ENCODE measurements at regions not wholly inside any gene's neighbourhood (a gene's known extent, or its start where the extent isn't known, plus 50 kb on each side); places are given as distances from the start of the nearest gene placed in this dataset.

DNA sequence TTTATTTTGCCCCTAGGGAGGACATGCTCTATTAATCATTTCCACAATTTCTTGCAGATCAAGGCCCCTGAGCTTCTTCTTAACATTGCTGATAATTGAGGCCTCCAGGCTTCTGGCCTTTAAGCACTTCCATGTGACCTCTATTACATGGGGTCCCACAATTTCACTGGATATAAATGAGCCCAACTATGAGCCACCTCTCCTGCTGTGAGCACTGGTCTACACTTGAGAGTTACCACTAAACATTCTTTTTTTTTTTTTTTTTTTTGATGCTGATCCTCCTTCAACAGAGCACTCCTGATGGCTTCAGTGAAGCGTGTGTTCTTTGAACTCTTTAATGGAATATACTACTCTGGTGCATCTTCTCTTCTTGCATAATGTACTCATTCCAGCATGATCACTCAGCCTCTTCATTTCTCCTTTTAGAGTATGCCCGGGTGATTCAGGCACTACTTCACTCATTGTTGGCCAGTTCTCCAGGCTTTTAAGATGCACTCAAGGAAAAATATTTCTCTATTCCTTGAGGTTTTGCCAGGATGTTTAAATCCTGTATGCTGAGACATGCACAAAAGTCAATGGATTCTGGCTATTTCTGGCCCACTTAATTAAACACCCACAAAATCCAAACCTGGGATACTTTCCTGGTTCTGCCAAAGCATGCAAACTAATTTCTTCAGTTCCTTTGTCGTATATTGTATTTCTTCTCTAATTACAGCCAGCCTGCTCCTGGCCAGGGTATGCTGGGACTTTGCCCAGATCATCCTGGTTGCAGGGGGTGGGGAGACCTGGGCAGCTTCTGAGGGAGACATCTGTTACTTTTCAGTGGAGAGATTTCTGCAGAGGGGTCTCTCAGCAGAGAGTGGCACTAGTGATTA is 257.8 kb upstream of the LUZP2 start:
- H3K27ac ChIP-seq (ENCODE audit: low read depth in 1 of 2, low read length in 2 of 2): no peak overlapping the region
- no peaks in the 10 kb centered on the region for H3K36me3 ChIP-seq (ENCODE audit: insufficient read depth, low read length)
- ChIA-PET POLR2A (no interaction called here), CTCF (no interaction called here)
- no peak overlapping the region for H3K27ac Mint-ChIP-seq
- intact Hi-C loops (cut with DNase I, micrococcal nuclease): no loop called here
- no peak overlapping the region for H3K4me3 Mint-ChIP-seq
- no peaks in the 10 kb centered on the region for H3K27me3 ChIP-seq (ENCODE audit: control insufficient read depth in 1 of 2, insufficient read depth in 2 of 2, low read length in 2 of 2)
- ATAC-seq (ENCODE audit: poor library complexity) (no peak), DNase-seq (no peak)
- H3K4me1 Mint-ChIP-seq (ENCODE audit: low read depth): no peaks in the 10 kb centered on the region
- no peaks in the 10 kb centered on the region for H3K27me3 Mint-ChIP-seq
- no peaks in the 10 kb centered on the region for H3K4me1 ChIP-seq (ENCODE audit: insufficient read depth, low read length)
- peaks cover 18% of the 10 kb centered on the region for H3K9me3 Mint-ChIP-seq
- H3K36me3 Mint-ChIP-seq (ENCODE audit: low read depth): no peaks in the 10 kb centered on the region
- TF ChIP-seq, protein P1, sequence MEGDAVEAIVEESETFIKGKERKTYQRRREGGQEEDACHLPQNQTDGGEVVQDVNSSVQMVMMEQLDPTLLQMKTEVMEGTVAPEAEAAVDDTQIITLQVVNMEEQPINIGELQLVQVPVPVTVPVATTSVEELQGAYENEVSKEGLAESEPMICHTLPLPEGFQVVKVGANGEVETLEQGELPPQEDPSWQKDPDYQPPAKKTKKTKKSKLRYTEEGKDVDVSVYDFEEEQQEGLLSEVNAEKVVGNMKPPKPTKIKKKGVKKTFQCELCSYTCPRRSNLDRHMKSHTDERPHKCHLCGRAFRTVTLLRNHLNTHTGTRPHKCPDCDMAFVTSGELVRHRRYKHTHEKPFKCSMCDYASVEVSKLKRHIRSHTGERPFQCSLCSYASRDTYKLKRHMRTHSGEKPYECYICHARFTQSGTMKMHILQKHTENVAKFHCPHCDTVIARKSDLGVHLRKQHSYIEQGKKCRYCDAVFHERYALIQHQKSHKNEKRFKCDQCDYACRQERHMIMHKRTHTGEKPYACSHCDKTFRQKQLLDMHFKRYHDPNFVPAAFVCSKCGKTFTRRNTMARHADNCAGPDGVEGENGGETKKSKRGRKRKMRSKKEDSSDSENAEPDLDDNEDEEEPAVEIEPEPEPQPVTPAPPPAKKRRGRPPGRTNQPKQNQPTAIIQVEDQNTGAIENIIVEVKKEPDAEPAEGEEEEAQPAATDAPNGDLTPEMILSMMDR (IDR thresholded peaks at IDR 0.05): no peak
- H3K4me3 ChIP-seq (ENCODE audit: low read length): no peak overlapping the region
- peaks cover 0 to 11% of the 10 kb centered on the region in 2 experiments for H3K9me3 ChIP-seq (ENCODE audit: control insufficient read depth in 1 of 2, insufficient read depth in 1 of 2, low read length in 2 of 2)

DNA sequence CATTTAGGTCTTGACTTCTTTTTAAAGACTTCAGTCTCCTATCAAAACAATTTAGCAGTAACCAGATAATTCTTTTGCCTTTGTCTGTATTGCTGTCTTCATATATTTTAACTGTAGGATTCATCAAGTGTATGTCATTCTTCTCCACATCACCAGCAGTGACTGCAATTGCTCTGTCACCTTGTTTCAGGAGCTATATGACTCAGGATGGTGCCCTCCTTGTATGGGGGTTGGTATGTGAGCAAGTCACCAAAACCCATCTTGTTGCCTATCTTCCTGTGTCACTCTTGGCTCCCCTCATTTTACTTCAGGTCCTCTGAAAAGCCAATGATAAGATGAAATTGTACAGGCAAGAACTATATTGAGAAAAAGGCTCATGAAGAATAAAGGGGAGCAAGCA is 256.9 kb upstream of the LUZP2 start:
- intact Hi-C loops (cut with DNase I, micrococcal nuclease): no loop called here
- no peak overlapping the region for H3K27ac Mint-ChIP-seq
- H3K27me3 Mint-ChIP-seq: no peaks in the 10 kb centered on the region
- no peak overlapping the region for H3K27ac ChIP-seq (ENCODE audit: low read depth in 1 of 2, low read length in 2 of 2)
- no peak overlapping the region for H3K4me3 Mint-ChIP-seq
- H3K27me3 ChIP-seq (ENCODE audit: control insufficient read depth in 1 of 2, insufficient read depth in 2 of 2, low read length in 2 of 2): no peaks in the 10 kb centered on the region
- H3K9me3 ChIP-seq (ENCODE audit: control insufficient read depth in 1 of 2, insufficient read depth in 1 of 2, low read length in 2 of 2): peaks cover 0 to 7% of the 10 kb centered on the region in 2 experiments
- H3K36me3 Mint-ChIP-seq (ENCODE audit: low read depth): no peaks in the 10 kb centered on the region
- TF ChIP-seq, protein P1 (IDR thresholded peaks at IDR 0.05): no peak
- H3K4me1 ChIP-seq (ENCODE audit: insufficient read depth, low read length): no peaks in the 10 kb centered on the region
- H3K4me1 Mint-ChIP-seq (ENCODE audit: low read depth): no peaks in the 10 kb centered on the region
- no peak for ATAC-seq (ENCODE audit: poor library complexity)
- no peaks in the 10 kb centered on the region for H3K36me3 ChIP-seq (ENCODE audit: insufficient read depth, low read length)
- peaks cover 18% of the 10 kb centered on the region for H3K9me3 Mint-ChIP-seq
- POLR2A ChIA-PET: no interaction called here
- CTCF ChIA-PET: no interaction called here
- no peak overlapping the region for H3K4me3 ChIP-seq (ENCODE audit: low read length)
- no peak for DNase-seq

DNA sequence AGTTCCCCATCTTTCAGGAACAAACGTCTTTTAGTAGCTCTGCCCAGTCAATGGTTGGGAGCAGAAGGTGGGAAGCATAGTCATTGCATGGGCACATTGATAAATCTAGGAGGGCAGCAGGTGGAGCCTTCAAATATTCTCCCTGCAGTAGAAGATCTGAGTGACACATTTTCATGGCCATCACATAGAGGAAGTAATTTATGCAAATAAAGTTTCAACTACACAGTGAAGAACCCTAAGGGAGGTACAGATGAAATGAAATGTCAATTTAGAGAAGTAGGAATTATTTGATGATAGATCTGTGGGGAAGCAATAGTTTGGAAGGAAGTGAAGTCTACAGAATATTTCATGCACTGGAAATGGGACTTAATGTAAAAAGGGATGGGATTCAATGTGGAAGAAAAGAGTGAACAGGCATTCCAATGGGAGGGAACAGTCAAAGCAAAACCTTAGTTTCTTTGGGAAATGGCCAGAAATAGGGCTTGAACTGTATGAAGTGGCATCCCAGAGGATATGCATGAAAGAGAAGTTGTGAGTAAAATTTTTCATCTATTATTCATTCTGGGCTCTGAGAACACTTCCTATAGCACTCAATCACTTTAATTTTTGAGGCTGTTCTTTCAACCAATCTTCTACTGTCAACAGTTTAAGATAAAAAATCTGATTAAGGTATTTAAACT is 256.2 kb upstream of the LUZP2 start:
- CTCF ChIA-PET: no interaction called here
- intact Hi-C loops (cut with DNase I, micrococcal nuclease): no loop called here

More for the DNA sequence above, 256.2 kb upstream of the LUZP2 start:
- Mint-ChIP-seq H3K4me1 (ENCODE audit: low read depth) (no peaks in the 10 kb centered on the region), H3K27me3 (no peaks in the 10 kb centered on the region), H3K4me3 (no peak overlapping the region), H3K27ac (no peak overlapping the region), H3K9me3 (peaks cover 20% of the 10 kb centered on the region), H3K36me3 (ENCODE audit: low read depth) (no peaks in the 10 kb centered on the region)
- DNase-seq (no peak), ATAC-seq (ENCODE audit: poor library complexity) (no peak)
- Histone ChIP-seq H3K4me1 (ENCODE audit: insufficient read depth, low read length) (no peaks in the 10 kb centered on the region), H3K27ac (ENCODE audit: low read depth in 1 of 2, low read length in 2 of 2) (no peak overlapping the region), H3K27me3 (ENCODE audit: control insufficient read depth in 1 of 2, insufficient read depth in 2 of 2, low read length in 2 of 2) (no peaks in the 10 kb centered on the region), H3K4me3 (ENCODE audit: low read length) (no peak overlapping the region), H3K9me3 (ENCODE audit: control insufficient read depth in 1 of 2, insufficient read depth in 1 of 2, low read length in 2 of 2) (peaks cover 0 to 4% of the 10 kb centered on the region in 2 experiments), H3K36me3 (ENCODE audit: insufficient read depth, low read length) (no peaks in the 10 kb centered on the region)
- TF ChIP-seq, protein P1 (IDR thresholded peaks at IDR 0.05): no peak
- POLR2A ChIA-PET: no interaction called here
